ENCODE measurements at regions not wholly inside any gene's neighbourhood (a gene's known extent, or its start where the extent isn't known, plus 50 kb on each side); places are given as distances from the start of the nearest gene placed in this dataset.

DNA sequence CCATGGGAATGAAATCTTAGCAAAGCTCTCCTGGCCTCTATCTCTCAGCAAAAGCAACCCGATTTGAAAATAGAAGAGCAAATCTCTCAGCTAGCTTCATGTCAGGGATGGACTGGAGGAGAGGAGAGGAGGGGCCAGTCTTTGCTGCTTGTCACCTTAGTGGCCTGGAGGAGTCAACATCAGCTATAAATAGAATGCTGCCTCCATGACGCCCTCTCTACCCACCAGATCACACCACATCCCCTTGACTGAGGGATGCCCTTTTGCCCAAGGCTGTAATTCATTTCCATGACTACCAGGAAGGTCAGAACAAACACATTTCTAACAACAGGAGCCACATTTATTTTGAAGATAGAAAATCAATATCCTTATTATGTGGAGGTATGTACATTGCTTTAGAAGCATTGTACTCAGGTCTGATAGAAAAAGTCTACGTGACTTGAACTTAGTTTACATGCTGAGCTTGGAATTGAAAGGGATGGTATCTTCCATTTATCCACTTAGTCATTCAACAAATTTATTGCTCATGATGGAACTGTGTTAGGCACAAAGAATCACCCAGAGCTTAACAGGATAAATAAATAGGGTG, 92.4 kb upstream of the LIFR start:
- no peak for DNase-seq (ENCODE audit: low read depth)
- Histone ChIP-seq H3K4me3 (ENCODE audit: low read length) (no peak overlapping the region), H3K4me1 (ENCODE audit: control insufficient read depth, insufficient read depth, low read length) (peaks cover 10% of the 10 kb centered on the region), H3K9me3 (ENCODE audit: control insufficient read depth, low read length) (no peaks in the 10 kb centered on the region), H3K27me3 (replicated peaks; ENCODE audit: control insufficient read depth, insufficient read depth, low read length) (no peaks in the 10 kb centered on the region), H3K36me3 (ENCODE audit: control insufficient read depth, insufficient read depth, low read length, severe bottlenecking) (no peaks in the 10 kb centered on the region), H3K9ac (ENCODE audit: low read length) (no peak overlapping the region)

DNA sequence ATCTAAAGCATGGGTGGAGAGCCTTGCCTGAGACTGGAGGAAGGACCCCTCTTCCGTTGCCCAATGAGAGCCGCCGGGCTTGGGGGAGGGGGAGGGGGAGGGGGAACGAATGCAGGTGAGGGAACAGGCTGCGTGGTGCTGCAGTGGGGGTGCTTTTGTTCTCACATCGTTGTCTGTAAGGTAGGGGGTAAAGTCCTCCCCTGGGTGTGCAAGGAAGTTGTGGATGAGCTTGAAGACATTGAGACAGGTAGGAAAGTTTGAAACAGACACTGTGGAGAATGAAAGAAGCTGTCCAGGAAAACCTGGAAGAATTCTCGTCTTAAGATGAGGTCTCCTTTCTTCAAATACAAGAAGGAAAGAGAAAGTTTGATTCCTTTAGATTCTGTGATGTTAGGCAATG, 94.1 kb upstream of the LIFR start:
- H3K36me3 ChIP-seq (ENCODE audit: control insufficient read depth, insufficient read depth, low read length, severe bottlenecking) = no peaks in the 10 kb centered on the region

DNA sequence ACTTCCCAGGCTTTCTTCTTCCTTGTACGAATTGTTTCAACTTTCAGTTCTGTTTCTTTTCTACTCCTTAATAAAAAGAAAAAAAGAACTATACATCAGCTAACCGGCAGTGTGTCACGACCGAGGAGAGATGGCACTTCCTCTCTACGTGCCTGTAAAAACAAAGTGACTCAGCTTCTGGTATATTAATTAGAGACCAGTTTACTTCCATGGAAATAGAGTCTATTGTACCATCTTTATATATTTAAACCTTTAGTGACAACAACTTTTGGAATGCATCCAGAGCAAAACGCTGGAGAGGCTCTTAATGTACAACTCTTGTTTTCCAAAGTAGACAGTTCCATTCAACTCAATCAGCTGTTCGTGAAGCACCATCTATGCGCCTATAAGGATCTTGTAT, 94.5 kb upstream of the LIFR start:
- Histone ChIP-seq H3K4me3 (ENCODE audit: low read length) (no peak overlapping the region), H3K4me1 (ENCODE audit: control insufficient read depth, insufficient read depth, low read length) (peaks cover 1% of the 10 kb centered on the region), H3K9me3 (ENCODE audit: control insufficient read depth, low read length) (no peaks in the 10 kb centered on the region), H3K9ac (ENCODE audit: low read length) (no peak overlapping the region), H3K36me3 (ENCODE audit: control insufficient read depth, insufficient read depth, low read length, severe bottlenecking) (no peaks in the 10 kb centered on the region), H3K27me3 (replicated peaks; ENCODE audit: control insufficient read depth, insufficient read depth, low read length) (no peaks in the 10 kb centered on the region)
- peak; percentile 28 for DNase-seq (ENCODE audit: low read depth)

More for the DNA sequence above, 94.1 kb upstream of the LIFR start:
- Histone ChIP-seq H3K9ac (ENCODE audit: low read length) (no peak overlapping the region), H3K9me3 (ENCODE audit: control insufficient read depth, low read length) (no peaks in the 10 kb centered on the region), H3K27me3 (replicated peaks; ENCODE audit: control insufficient read depth, insufficient read depth, low read length) (no peaks in the 10 kb centered on the region), H3K4me1 (ENCODE audit: control insufficient read depth, insufficient read depth, low read length) (peaks cover 4% of the 10 kb centered on the region), H3K4me3 (ENCODE audit: low read length) (no peak overlapping the region)
- DNase-seq (ENCODE audit: low read depth) = no peak

DNA sequence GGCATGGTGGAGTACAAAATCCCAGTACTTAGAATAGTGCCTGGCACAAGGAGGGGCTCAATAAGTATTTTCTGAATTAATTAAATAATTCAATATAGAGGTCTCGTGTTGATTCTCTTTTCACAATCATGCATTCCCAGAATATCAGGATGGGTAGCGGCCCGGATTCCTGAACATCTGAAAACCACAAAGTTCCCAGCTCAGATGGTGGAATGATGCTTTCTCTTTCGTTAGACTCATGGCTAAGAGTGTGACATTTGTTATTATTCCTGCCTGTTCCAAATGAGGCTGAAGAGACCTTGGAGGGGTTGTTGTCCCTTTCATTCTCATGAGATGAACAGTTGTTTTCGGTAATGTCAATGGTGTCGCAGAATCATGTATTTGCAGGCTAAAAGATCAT, 95.4 kb upstream of the LIFR start:
- DNase-seq (ENCODE audit: low read depth) = no peak
- no peak overlapping the region for H3K9ac ChIP-seq (ENCODE audit: low read length)
- H3K4me1 ChIP-seq (ENCODE audit: control insufficient read depth, insufficient read depth, low read length) = no peaks in the 10 kb centered on the region
- H3K4me3 ChIP-seq (ENCODE audit: low read length) = no peak overlapping the region
- H3K36me3 ChIP-seq (ENCODE audit: control insufficient read depth, insufficient read depth, low read length, severe bottlenecking) = no peaks in the 10 kb centered on the region
- H3K27me3 ChIP-seq (replicated peaks; ENCODE audit: control insufficient read depth, insufficient read depth, low read length) = no peaks in the 10 kb centered on the region
- H3K9me3 ChIP-seq (ENCODE audit: control insufficient read depth, low read length) = no peaks in the 10 kb centered on the region

DNA sequence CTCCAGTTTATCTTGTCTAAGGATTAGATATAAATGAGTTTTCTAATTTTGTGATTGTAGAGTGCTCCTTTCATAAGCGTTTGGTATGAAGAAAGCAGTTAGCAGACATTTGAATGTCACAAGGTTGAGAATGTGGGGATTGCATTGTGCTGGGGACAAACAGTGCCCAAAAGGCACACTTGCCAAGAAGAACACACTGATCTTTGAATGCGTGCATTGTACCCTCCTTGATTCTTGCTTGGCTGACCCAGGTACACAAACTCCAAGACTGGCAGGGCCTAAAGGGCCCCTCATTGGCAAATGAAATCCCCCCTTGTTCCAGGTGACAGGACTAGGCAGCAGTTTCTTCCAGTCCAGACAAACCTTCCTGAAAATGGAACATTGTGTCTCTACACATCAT, 96.9 kb upstream of the LIFR start:
- Histone ChIP-seq H3K9me3 (ENCODE audit: control insufficient read depth, low read length) (no peaks in the 10 kb centered on the region), H3K4me1 (ENCODE audit: control insufficient read depth, insufficient read depth, low read length) (no peaks in the 10 kb centered on the region), H3K36me3 (ENCODE audit: control insufficient read depth, insufficient read depth, low read length, severe bottlenecking) (no peaks in the 10 kb centered on the region), H3K9ac (ENCODE audit: low read length) (no peak overlapping the region), H3K4me3 (ENCODE audit: low read length) (no peak overlapping the region), H3K27me3 (replicated peaks; ENCODE audit: control insufficient read depth, insufficient read depth, low read length) (peaks cover 4% of the 10 kb centered on the region)
- no peak for DNase-seq (ENCODE audit: low read depth)

DNA sequence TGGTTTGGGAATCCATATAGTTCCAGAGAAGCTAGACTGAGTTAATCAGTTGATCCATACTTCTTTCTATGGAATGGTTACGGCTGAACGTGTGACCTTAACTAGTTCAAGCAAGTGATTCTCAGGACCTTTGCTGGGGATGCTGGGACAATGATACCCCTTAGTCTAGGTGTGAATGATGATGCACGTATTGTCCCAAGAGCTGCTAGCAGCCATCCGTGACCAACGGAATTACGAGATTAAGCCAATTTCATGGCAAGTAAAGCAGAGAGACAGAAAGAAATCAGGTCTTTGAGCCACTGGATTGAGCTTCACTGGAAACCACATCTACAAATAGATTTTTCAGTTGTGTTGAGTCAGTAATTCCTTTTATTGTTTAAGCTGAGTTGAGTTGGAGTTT, 99.2 kb upstream of the LIFR start:
- Histone ChIP-seq H3K27me3 (replicated peaks; ENCODE audit: control insufficient read depth, insufficient read depth, low read length) (peaks cover 4% of the 10 kb centered on the region), H3K9me3 (ENCODE audit: control insufficient read depth, low read length) (no peaks in the 10 kb centered on the region), H3K4me1 (ENCODE audit: control insufficient read depth, insufficient read depth, low read length) (no peaks in the 10 kb centered on the region), H3K4me3 (ENCODE audit: low read length) (no peak overlapping the region), H3K36me3 (ENCODE audit: control insufficient read depth, insufficient read depth, low read length, severe bottlenecking) (no peaks in the 10 kb centered on the region), H3K9ac (ENCODE audit: low read length) (no peak overlapping the region)
- no peak for DNase-seq (ENCODE audit: low read depth)

DNA sequence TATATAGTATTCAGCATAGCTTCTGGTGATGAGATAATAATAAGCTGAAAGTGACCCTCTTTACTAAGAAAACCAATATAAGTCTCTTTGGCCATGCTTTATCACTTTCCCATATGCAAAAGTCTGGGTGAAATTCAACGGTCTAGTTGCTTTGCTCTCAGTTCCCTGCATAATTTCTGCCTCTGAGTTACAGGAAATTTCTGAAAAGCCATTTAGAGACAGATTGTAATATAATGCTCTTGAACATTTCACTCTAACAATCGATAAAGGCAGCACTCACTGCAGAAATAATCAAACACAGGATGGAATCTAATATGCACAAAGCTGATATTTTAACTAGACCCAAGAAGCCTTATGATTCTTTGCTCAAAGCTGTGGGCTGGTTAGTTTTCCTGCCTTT, 100.1 kb upstream of the LIFR start:
- Histone ChIP-seq H3K9me3 (ENCODE audit: control insufficient read depth, low read length) (no peaks in the 10 kb centered on the region), H3K9ac (ENCODE audit: low read length) (no peak overlapping the region), H3K27me3 (replicated peaks; ENCODE audit: control insufficient read depth, insufficient read depth, low read length) (peaks cover 4% of the 10 kb centered on the region), H3K36me3 (ENCODE audit: control insufficient read depth, insufficient read depth, low read length, severe bottlenecking) (no peaks in the 10 kb centered on the region), H3K4me3 (ENCODE audit: low read length) (no peak overlapping the region), H3K4me1 (ENCODE audit: control insufficient read depth, insufficient read depth, low read length) (no peaks in the 10 kb centered on the region)
- no peak for DNase-seq (ENCODE audit: low read depth)

DNA sequence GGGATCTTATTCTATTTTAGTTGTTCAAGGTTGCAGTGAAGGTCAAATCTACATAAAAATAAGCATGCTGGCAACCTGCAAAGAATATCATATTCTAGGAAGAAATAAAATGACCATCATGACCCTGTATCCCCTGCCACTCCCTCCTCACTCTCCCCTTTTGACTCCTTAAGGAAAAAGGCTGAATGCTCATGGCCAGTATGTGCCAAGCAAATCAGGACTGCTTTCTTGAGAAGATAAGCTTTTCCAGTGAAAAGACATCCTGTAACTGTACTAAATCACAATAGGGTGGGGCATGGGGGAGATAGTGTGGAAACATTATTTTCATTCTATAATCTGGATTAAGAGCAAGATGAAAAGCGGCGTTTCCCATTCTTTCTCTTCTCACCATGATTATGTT, 100.6 kb upstream of the LIFR start:
- Histone ChIP-seq H3K36me3 (ENCODE audit: control insufficient read depth, insufficient read depth, low read length, severe bottlenecking) (no peaks in the 10 kb centered on the region), H3K9me3 (ENCODE audit: control insufficient read depth, low read length) (no peaks in the 10 kb centered on the region), H3K27me3 (replicated peaks; ENCODE audit: control insufficient read depth, insufficient read depth, low read length) (peaks cover 4% of the 10 kb centered on the region), H3K9ac (ENCODE audit: low read length) (no peak overlapping the region), H3K4me3 (ENCODE audit: low read length) (no peak overlapping the region), H3K4me1 (ENCODE audit: control insufficient read depth, insufficient read depth, low read length) (no peaks in the 10 kb centered on the region)
- no peak for DNase-seq (ENCODE audit: low read depth)

DNA sequence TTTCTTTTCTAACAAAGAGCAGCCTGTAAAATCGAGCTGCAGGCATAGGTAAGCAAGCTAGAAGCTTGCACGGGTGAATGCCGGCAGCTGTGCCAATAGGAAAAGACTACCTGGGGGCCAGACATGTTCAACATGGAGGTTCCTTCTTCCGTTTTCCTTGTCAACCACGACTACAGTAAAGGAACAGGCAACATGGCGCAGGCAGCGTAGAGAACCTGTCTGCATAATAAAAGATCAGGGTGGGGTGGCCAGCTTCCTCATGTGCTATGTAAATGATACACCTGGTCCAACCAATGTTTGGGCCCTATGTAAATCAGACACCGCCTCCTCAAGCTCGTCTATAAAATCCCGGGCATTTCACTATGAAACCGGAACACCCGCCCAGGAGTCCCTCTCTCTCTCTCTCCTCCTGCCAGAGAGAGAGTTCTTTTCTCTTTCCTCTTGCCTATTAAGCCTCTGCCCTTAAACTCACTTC, 103.8 kb upstream of the LIFR start:
- no peak for DNase-seq (ENCODE audit: low read depth)
- Histone ChIP-seq H3K4me3 (ENCODE audit: low read length) (no peak overlapping the region), H3K27me3 (replicated peaks; ENCODE audit: control insufficient read depth, insufficient read depth, low read length) (peaks cover 4% of the 10 kb centered on the region), H3K9me3 (ENCODE audit: control insufficient read depth, low read length) (no peaks in the 10 kb centered on the region), H3K36me3 (ENCODE audit: control insufficient read depth, insufficient read depth, low read length, severe bottlenecking) (no peaks in the 10 kb centered on the region), H3K4me1 (ENCODE audit: control insufficient read depth, insufficient read depth, low read length) (no peaks in the 10 kb centered on the region), H3K9ac (ENCODE audit: low read length) (no peak overlapping the region)

DNA sequence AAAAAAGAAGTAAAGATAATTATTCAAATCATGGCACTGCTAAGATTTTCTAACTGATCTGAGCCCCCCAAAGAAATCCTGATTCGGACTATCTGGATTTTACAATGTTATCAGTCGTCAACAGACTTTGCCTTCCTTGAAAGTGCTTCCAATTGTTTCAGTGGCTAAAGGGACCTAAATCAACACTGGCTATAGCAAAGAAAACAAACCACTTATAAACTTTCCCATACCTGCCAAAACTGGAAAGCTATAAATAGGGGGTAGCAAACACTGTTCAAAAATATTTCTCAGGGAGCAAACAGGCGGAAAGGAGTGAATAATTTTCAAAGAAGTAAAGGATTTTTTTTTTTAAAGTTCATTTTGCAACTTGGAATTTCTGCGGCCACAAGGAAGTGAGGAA, 105.6 kb upstream of the LIFR start:
- no peak overlapping the region for H3K4me3 ChIP-seq (ENCODE audit: low read length)
- DNase-seq (ENCODE audit: low read depth) = no peak
- no peaks in the 10 kb centered on the region for H3K9me3 ChIP-seq (ENCODE audit: control insufficient read depth, low read length)
- H3K4me1 ChIP-seq (ENCODE audit: control insufficient read depth, insufficient read depth, low read length) = peaks cover 4% of the 10 kb centered on the region
- no peak overlapping the region for H3K9ac ChIP-seq (ENCODE audit: low read length)
- H3K27me3 ChIP-seq (replicated peaks; ENCODE audit: control insufficient read depth, insufficient read depth, low read length) = peaks cover 2% of the 10 kb centered on the region
- no peaks in the 10 kb centered on the region for H3K36me3 ChIP-seq (ENCODE audit: control insufficient read depth, insufficient read depth, low read length, severe bottlenecking)

DNA sequence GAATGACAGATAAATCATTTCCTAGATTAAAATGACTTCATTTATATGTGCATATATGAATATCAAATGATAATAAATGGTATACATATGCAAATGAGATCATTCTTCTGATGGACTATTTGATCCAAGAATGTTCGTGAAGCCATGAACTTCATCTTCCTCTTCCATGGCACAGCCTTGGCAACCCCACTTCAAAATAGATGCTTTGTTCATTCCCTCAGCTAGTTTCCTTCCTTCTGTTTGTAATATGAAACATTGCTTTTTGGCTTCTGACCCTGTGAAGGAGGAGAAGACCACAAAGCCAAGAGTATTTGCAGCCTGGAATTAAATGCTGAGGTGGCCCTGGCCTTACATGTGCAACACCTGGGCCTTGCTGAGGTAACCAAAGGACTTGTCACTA, 106.8 kb upstream of the LIFR start:
- DNase-seq (ENCODE audit: low read depth) = no peak

More for the DNA sequence above, 106.8 kb upstream of the LIFR start:
- H3K27me3 ChIP-seq (replicated peaks; ENCODE audit: control insufficient read depth, insufficient read depth, low read length) = no peaks in the 10 kb centered on the region
- no peaks in the 10 kb centered on the region for H3K36me3 ChIP-seq (ENCODE audit: control insufficient read depth, insufficient read depth, low read length, severe bottlenecking)
- H3K4me3 ChIP-seq (ENCODE audit: low read length) = no peak overlapping the region
- H3K4me1 ChIP-seq (ENCODE audit: control insufficient read depth, insufficient read depth, low read length) = peaks cover 4% of the 10 kb centered on the region
- no peak overlapping the region for H3K9ac ChIP-seq (ENCODE audit: low read length)
- no peaks in the 10 kb centered on the region for H3K9me3 ChIP-seq (ENCODE audit: control insufficient read depth, low read length)
